Amniotic stem cell (primary cell): ENCODE measurements at regions not wholly inside any gene's neighbourhood (a gene's known extent, or its start where the extent isn't known, plus 50 kb on each side); places are given as distances from the start of the nearest gene placed in this dataset.

ENCODE experiments used
- DNase-seq: peaks from one replicate; lab custom pipeline; 2025; lab: John Stamatoyannopoulos, UW

- no peak for DNase-seq
Measured at GRCh38 chr3:144375088-144375487, 403.5 kb downstream of the DIPK2A start.

- DNase-seq, result no peak
Measured at GRCh38 chr3:144380849-144381248, 409.2 kb downstream of the DIPK2A start.

GRCh38 chr3:144381607-144382006 lies 410.0 kb downstream of the DIPK2A start:
- no peak for DNase-seq

GRCh38 chr3:144384241-144384979 lies 412.8 kb downstream of the DIPK2A start:
- DNase-seq, result no peak

GRCh38 chr3:144390786-144391185 lies 419.2 kb downstream of the DIPK2A start:
- DNase-seq, result no peak

GRCh38 chr3:144391236-144391635 lies 419.6 kb downstream of the DIPK2A start:
- DNase-seq, result no peak

GRCh38 chr3:144394032-144394431 lies 422.4 kb downstream of the DIPK2A start:
- DNase-seq, result peak; percentile 6

- no peak for DNase-seq
Measured at GRCh38 chr3:144402430-144402829, 430.8 kb downstream of the DIPK2A start.

- DNase-seq, result peak; percentile 5
Measured at GRCh38 chr3:144403040-144403457, 431.4 kb downstream of the DIPK2A start.

GRCh38 chr3:144407335-144407734 lies 435.7 kb downstream of the DIPK2A start:
- no peak for DNase-seq

- DNase-seq, result no peak
Measured at GRCh38 chr3:144409319-144409718, 437.7 kb downstream of the DIPK2A start.

- no peak for DNase-seq
Measured at GRCh38 chr3:144413068-144413467, 441.4 kb downstream of the DIPK2A start.

- DNase-seq, result no peak
Measured at GRCh38 chr3:144415492-144415891, 443.9 kb downstream of the DIPK2A start.

GRCh38 chr3:144424606-144425005 lies 453.0 kb downstream of the DIPK2A start:
- no peak for DNase-seq

- no peak for DNase-seq
Measured at GRCh38 chr3:144426366-144426765, 454.7 kb downstream of the DIPK2A start.

GRCh38 chr3:144426967-144427366 lies 455.3 kb downstream of the DIPK2A start:
- no peak for DNase-seq

- no peak for DNase-seq
Measured at GRCh38 chr3:144429719-144430121, 458.1 kb downstream of the DIPK2A start.

- DNase-seq, result no peak
Measured at GRCh38 chr3:144431134-144431533, 459.5 kb downstream of the DIPK2A start.

- no peak for DNase-seq
Measured at GRCh38 chr3:144433006-144433405, 461.4 kb downstream of the DIPK2A start.

GRCh38 chr3:144437989-144438388 lies 466.4 kb downstream of the DIPK2A start:
- no peak for DNase-seq

GRCh38 chr3:144444061-144444460 lies 472.4 kb downstream of the DIPK2A start:
- DNase-seq, result no peak

- DNase-seq, result no peak
Measured at GRCh38 chr3:144444546-144444945, 472.9 kb downstream of the DIPK2A start.

- DNase-seq, result no peak
Measured at GRCh38 chr3:144455841-144456440, 484.3 kb downstream of the DIPK2A start.

- no peak for DNase-seq
Measured at GRCh38 chr3:144457758-144458157, 486.1 kb downstream of the DIPK2A start.
